ENCODE measurements at regions not wholly inside any gene's neighbourhood (a gene's known extent, or its start where the extent isn't known, plus 50 kb on each side); places are given as distances from the start of the nearest gene placed in this dataset.

GRCh38 chr2:177074099-177074710 lies 138.4 kb upstream of the HNRNPA3 start:
- Mint-ChIP-seq H3K27ac (no peak overlapping the region), H3K4me1 (peaks cover 3% of the 10 kb centered on the region), H3K9me3 (no peaks in the 10 kb centered on the region), H3K36me3 (ENCODE audit: low read depth) (no peaks in the 10 kb centered on the region), H3K4me3 (no peak overlapping the region), H3K27me3 (peaks cover 32% of the 10 kb centered on the region)
- no peak for ATAC-seq (replicated peaks)

GRCh38 chr2:177075254-177075653 lies 137.3 kb upstream of the HNRNPA3 start:
- no peak overlapping the region for H3K27ac Mint-ChIP-seq
- peaks cover 3% of the 10 kb centered on the region for H3K4me1 Mint-ChIP-seq
- H3K27me3 Mint-ChIP-seq, result peaks cover 36% of the 10 kb centered on the region
- peak; percentile 28 for ATAC-seq (replicated peaks)
- H3K9me3 Mint-ChIP-seq, result no peaks in the 10 kb centered on the region
- H3K36me3 Mint-ChIP-seq (ENCODE audit: low read depth), result no peaks in the 10 kb centered on the region
- H3K4me3 Mint-ChIP-seq, result no peak overlapping the region

- Mint-ChIP-seq H3K9me3 (no peaks in the 10 kb centered on the region), H3K36me3 (ENCODE audit: low read depth) (no peaks in the 10 kb centered on the region), H3K4me1 (peaks cover 3% of the 10 kb centered on the region), H3K27ac (no peak overlapping the region), H3K4me3 (no peak overlapping the region), H3K27me3 (peaks cover 33% of the 10 kb centered on the region)
- ATAC-seq (replicated peaks), result no peak
Observed at GRCh38 chr2:177076636-177077179, 135.9 kb upstream of the HNRNPA3 start.

- H3K27ac Mint-ChIP-seq, result no peak overlapping the region
- peaks cover 3% of the 10 kb centered on the region for H3K4me1 Mint-ChIP-seq
- ATAC-seq (replicated peaks), result no peak
- peaks cover 33% of the 10 kb centered on the region for H3K27me3 Mint-ChIP-seq
- no peaks in the 10 kb centered on the region for H3K36me3 Mint-ChIP-seq (ENCODE audit: low read depth)
- no peaks in the 10 kb centered on the region for H3K9me3 Mint-ChIP-seq
- H3K4me3 Mint-ChIP-seq, result no peak overlapping the region
Observed at GRCh38 chr2:177077778-177078177, 134.8 kb upstream of the HNRNPA3 start.

GRCh38 chr2:177078416-177078815 lies 134.2 kb upstream of the HNRNPA3 start:
- H3K4me3 Mint-ChIP-seq, result no peak overlapping the region
- no peaks in the 10 kb centered on the region for H3K9me3 Mint-ChIP-seq
- ATAC-seq (replicated peaks), result no peak
- H3K4me1 Mint-ChIP-seq, result peaks cover 3% of the 10 kb centered on the region
- H3K27ac Mint-ChIP-seq, result no peak overlapping the region
- peaks cover 28% of the 10 kb centered on the region for H3K27me3 Mint-ChIP-seq
- no peaks in the 10 kb centered on the region for H3K36me3 Mint-ChIP-seq (ENCODE audit: low read depth)

- Mint-ChIP-seq H3K36me3 (ENCODE audit: low read depth) (no peaks in the 10 kb centered on the region), H3K4me1 (peaks cover 3% of the 10 kb centered on the region), H3K4me3 (no peak overlapping the region), H3K27ac (no peak overlapping the region), H3K27me3 (peaks cover 28% of the 10 kb centered on the region), H3K9me3 (no peaks in the 10 kb centered on the region)
- no peak for ATAC-seq (replicated peaks)
Observed at GRCh38 chr2:177078855-177079254, 133.7 kb upstream of the HNRNPA3 start.

GRCh38 chr2:177080746-177081284 lies 131.8 kb upstream of the HNRNPA3 start:
- no peak overlapping the region for H3K4me3 Mint-ChIP-seq
- no peak for ATAC-seq (replicated peaks)

GRCh38 chr2:177084607-177085006 lies 128.0 kb upstream of the HNRNPA3 start:
- Mint-ChIP-seq H3K4me1 (no peaks in the 10 kb centered on the region), H3K27ac (no peak overlapping the region), H3K36me3 (ENCODE audit: low read depth) (no peaks in the 10 kb centered on the region), H3K27me3 (peaks cover 4% of the 10 kb centered on the region), H3K4me3 (no peak overlapping the region), H3K9me3 (no peaks in the 10 kb centered on the region)
- ATAC-seq (replicated peaks), result no peak

More at GRCh38 chr2:177080746-177081284, 131.8 kb upstream of the HNRNPA3 start:
- no peaks in the 10 kb centered on the region for H3K4me1 Mint-ChIP-seq
- peaks cover 27% of the 10 kb centered on the region for H3K27me3 Mint-ChIP-seq
- H3K36me3 Mint-ChIP-seq (ENCODE audit: low read depth), result no peaks in the 10 kb centered on the region
- H3K9me3 Mint-ChIP-seq, result no peaks in the 10 kb centered on the region
- no peak overlapping the region for H3K27ac Mint-ChIP-seq

- no peaks in the 10 kb centered on the region for H3K4me1 Mint-ChIP-seq
- H3K27ac Mint-ChIP-seq, result no peak overlapping the region
- no peaks in the 10 kb centered on the region for H3K9me3 Mint-ChIP-seq
- no peak overlapping the region for H3K4me3 Mint-ChIP-seq
- ATAC-seq (replicated peaks), result no peak
- peaks cover 13% of the 10 kb centered on the region for H3K27me3 Mint-ChIP-seq
- H3K36me3 Mint-ChIP-seq (ENCODE audit: low read depth), result no peaks in the 10 kb centered on the region
Observed at GRCh38 chr2:177088529-177088928, 124.1 kb upstream of the HNRNPA3 start.

- no peaks in the 10 kb centered on the region for H3K4me1 Mint-ChIP-seq
- H3K4me3 Mint-ChIP-seq, result no peak overlapping the region
- H3K27ac Mint-ChIP-seq, result no peak overlapping the region
- H3K9me3 Mint-ChIP-seq, result no peaks in the 10 kb centered on the region
- no peaks in the 10 kb centered on the region for H3K36me3 Mint-ChIP-seq (ENCODE audit: low read depth)
- no peak for ATAC-seq (replicated peaks)
- H3K27me3 Mint-ChIP-seq, result peaks cover 17% of the 10 kb centered on the region
Observed at GRCh38 chr2:177090967-177091366, 121.6 kb upstream of the HNRNPA3 start.

GRCh38 chr2:177093371-177093770 lies 119.2 kb upstream of the HNRNPA3 start:
- no peak overlapping the region for H3K27ac Mint-ChIP-seq
- ATAC-seq (replicated peaks), result no peak
- no peaks in the 10 kb centered on the region for H3K4me1 Mint-ChIP-seq

GRCh38 chr2:177098001-177098613 lies 114.5 kb upstream of the HNRNPA3 start:
- Mint-ChIP-seq H3K27ac (no peak overlapping the region), H3K36me3 (ENCODE audit: low read depth) (no peaks in the 10 kb centered on the region), H3K9me3 (peaks cover 8% of the 10 kb centered on the region), H3K4me3 (no peak overlapping the region), H3K27me3 (peaks cover 24% of the 10 kb centered on the region), H3K4me1 (no peaks in the 10 kb centered on the region)
- ATAC-seq (replicated peaks), result no peak

More at GRCh38 chr2:177093371-177093770, 119.2 kb upstream of the HNRNPA3 start:
- Mint-ChIP-seq H3K27me3 (peaks cover 26% of the 10 kb centered on the region), H3K9me3 (no peaks in the 10 kb centered on the region), H3K4me3 (no peak overlapping the region), H3K36me3 (ENCODE audit: low read depth) (no peaks in the 10 kb centered on the region)

- Mint-ChIP-seq H3K4me3 (no peak overlapping the region), H3K27ac (no peak overlapping the region), H3K4me1 (no peaks in the 10 kb centered on the region), H3K36me3 (ENCODE audit: low read depth) (no peaks in the 10 kb centered on the region), H3K27me3 (peaks cover 18% of the 10 kb centered on the region), H3K9me3 (peaks cover 8% of the 10 kb centered on the region)
- ATAC-seq (replicated peaks), result no peak
Observed at GRCh38 chr2:177101930-177102329, 110.7 kb upstream of the HNRNPA3 start.

GRCh38 chr2:177106212-177106611 lies 106.4 kb upstream of the HNRNPA3 start:
- no peak overlapping the region for H3K4me3 Mint-ChIP-seq
- no peaks in the 10 kb centered on the region for H3K36me3 Mint-ChIP-seq (ENCODE audit: low read depth)
- H3K27me3 Mint-ChIP-seq, result peaks cover 22% of the 10 kb centered on the region
- H3K4me1 Mint-ChIP-seq, result no peaks in the 10 kb centered on the region
- ATAC-seq (replicated peaks), result no peak
- H3K27ac Mint-ChIP-seq, result no peak overlapping the region
- H3K9me3 Mint-ChIP-seq, result peaks cover 8% of the 10 kb centered on the region

- H3K27me3 Mint-ChIP-seq, result peaks cover 15% of the 10 kb centered on the region
- H3K9me3 Mint-ChIP-seq, result no peaks in the 10 kb centered on the region
- H3K36me3 Mint-ChIP-seq (ENCODE audit: low read depth), result no peaks in the 10 kb centered on the region
- no peak overlapping the region for H3K27ac Mint-ChIP-seq
- ATAC-seq (replicated peaks), result no peak
- H3K4me3 Mint-ChIP-seq, result no peak overlapping the region
- H3K4me1 Mint-ChIP-seq, result no peaks in the 10 kb centered on the region
Observed at GRCh38 chr2:177108890-177109289, 103.7 kb upstream of the HNRNPA3 start.

Data from activated T-helper 17 cell treated with anti-CD3 and anti-CD28 coated beads, Interleukin-2, amount 50 U/mL, for 72 hours (primary cell).